HUES6 (cell line): ENCODE measurements at regions not wholly inside any gene's neighbourhood (a gene's known extent, or its start where the extent isn't known, plus 50 kb on each side); places are given as distances from the start of the nearest gene placed in this dataset.

Experiments used
- H3K27ac ChIP-seq: 2 replicates; pipeline ENCODE4 v1.7.0; 2013; ENCODE audit warnings: low read depth, mild to moderate bottlenecking, low read length, inconsistent platforms
- H3K27me3 ChIP-seq: 2 replicates; pipeline ENCODE4 v1.6.1; 2013; ENCODE audit warnings: low read length; ENCODE audit not compliant: control insufficient read depth, insufficient read depth
- H3K36me3 ChIP-seq: 2 replicates; pipeline ENCODE4 v1.6.1; 2013; ENCODE audit warnings: low read length; ENCODE audit not compliant: control insufficient read depth, insufficient read depth
- H3K4me1 ChIP-seq: 2 replicates; pipeline ENCODE4 v1.6.1; 2013; ENCODE audit warnings: low read length; ENCODE audit not compliant: control insufficient read depth, insufficient read depth
- H3K4me3 ChIP-seq: 2 replicates; pipeline ENCODE4 v1.5.1; 2013; ENCODE audit warnings: low read depth, low read length
- H3K9ac ChIP-seq: one replicate; pipeline ENCODE4 v1.6.1; 2013; ENCODE audit warnings: mild to moderate bottlenecking, low read length
- H3K9me3 ChIP-seq: 2 replicates; pipeline ENCODE4 v1.6.1; 2013; ENCODE audit warnings: low read depth, low read length; ENCODE audit not compliant: control insufficient read depth, insufficient read depth

DNA sequence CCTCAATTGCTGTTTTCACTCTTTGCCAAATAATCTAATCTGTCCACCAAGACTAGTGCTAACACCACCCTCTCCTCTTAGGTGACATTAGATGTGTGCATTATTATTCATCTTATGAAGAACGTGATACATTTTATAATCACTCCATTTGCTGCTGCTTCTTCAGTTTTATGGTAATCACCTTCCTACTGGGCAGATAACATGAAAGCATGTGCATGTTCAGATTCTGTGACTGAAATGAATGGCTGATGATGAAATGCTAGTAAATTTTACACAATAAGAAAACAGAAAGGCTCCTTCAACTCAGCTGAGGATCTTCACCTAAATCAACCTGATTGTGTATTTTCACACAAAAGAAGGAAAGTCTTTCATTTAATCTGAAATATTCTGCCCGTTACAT is 577.6 kb downstream of the CSNK1G3 start:
- Histone ChIP-seq H3K27ac (no peak overlapping the region), H3K27me3 (no peaks in the 10 kb centered on the region), H3K4me3 (no peak overlapping the region), H3K4me1 (peaks cover 18% of the 10 kb centered on the region), H3K9me3 (no peaks in the 10 kb centered on the region), H3K36me3 (no peaks in the 10 kb centered on the region), H3K9ac (no peak overlapping the region)

DNA sequence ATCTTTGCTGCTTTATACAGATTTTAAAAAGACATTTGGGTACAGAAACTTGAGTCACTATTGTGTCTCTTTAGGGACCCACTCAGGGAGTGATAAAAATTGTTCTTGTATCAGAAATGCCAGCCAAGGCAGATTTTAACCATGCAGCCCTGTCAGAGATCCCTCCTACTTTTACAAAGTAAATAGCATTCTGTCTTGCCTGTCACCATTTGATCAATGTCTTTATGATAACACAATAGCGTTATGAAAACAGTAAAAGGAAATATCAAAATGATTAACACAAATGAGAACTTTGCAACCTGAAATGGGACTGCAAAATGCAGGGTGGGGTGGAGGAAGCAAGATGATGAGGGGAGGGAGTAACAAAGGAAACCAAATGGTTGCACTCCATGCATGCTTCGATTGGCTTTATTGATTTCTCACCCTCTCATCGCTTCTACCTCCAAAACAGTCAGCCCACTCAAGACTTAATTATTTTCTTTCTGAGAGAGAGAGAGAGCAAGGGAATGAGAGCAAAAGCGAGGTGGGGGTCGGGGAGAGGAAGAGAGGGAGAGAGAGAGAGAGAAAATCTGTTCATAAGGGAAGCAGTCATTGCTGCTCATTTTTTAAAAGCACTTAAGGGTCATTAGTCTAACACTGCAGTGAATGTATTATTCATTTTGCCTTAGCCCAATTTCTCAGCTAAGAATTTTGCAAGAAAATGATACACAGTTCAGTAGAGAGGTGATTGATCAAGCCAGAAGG is 576.5 kb downstream of the CSNK1G3 start:
- Histone ChIP-seq H3K9me3 (no peaks in the 10 kb centered on the region), H3K9ac (no peak overlapping the region), H3K4me1 (peaks cover 18% of the 10 kb centered on the region)

DNA sequence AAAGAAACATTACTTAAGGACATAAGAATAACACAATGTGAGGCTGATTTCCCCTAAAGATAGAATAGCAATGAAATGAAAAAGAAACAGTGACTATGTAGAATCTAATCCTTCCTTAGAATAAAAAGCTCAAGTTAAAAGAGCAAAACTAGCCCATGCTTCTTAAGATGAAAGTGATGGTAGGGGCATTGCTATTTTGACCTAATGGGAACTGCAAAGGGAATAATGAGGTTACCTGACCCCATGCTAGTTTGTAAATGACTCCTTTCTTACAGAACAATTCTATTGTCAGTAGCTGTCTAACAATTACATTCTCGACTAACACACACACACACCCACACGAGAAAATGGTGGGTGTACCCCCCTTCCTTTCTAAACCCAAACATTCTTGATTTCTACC is 575.8 kb downstream of the CSNK1G3 start:
- no peaks in the 10 kb centered on the region for H3K27me3 ChIP-seq
- H3K27ac ChIP-seq = no peak overlapping the region; the same call in 1 of the 2 replicates
- H3K4me3 ChIP-seq = no peak overlapping the region
- no peaks in the 10 kb centered on the region for H3K36me3 ChIP-seq
- no peak overlapping the region for H3K9ac ChIP-seq
- H3K4me1 ChIP-seq = peaks cover 18% of the 10 kb centered on the region
- no peaks in the 10 kb centered on the region for H3K9me3 ChIP-seq

More for the DNA sequence above, 576.5 kb downstream of the CSNK1G3 start:
- Histone ChIP-seq H3K4me3 (no peak overlapping the region), H3K27me3 (no peaks in the 10 kb centered on the region), H3K27ac (no peak overlapping the region), H3K36me3 (no peaks in the 10 kb centered on the region)

DNA sequence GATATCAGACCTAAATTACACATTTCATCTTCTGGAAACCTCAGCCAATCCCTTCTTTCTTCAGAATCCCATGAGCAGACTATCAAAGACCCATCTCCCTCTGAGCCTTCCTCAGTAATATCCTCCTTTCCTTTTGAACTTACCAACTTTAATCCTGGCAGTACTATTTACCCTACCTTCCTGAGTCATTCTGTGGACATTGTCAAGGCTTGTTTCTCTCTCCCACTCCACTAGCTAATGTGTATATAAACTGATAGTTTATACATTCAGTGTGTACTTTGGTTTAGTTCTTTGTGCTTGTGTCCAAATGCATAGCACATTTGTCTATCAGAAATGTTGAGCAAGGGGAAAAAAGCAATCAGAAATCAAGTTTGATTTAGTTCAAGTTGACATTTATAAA is 568.3 kb downstream of the CSNK1G3 start:
- H3K9me3 ChIP-seq = 0 out of 2 replicates have a peak, but pooled peaks cover 2% of the 10 kb centered on the region

DNA sequence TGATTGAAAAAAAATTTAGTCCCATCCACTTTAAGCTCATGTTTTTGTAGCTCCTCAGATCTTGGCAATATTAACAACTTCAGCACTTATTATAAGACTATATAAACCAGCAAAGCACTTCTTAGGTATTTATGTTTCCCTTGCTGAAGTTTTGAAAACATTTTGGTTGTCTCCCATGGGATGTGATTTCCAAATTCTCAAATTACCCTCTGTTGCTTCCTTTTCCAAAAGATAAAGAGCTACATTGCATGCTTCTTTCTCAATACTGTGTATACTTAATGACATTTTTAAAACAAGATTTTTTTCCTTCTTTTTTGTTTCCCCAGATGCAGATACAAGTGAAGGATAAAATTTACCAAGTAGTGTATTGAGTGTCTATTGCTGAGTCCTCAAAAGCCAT is 567.1 kb downstream of the CSNK1G3 start:
- Histone ChIP-seq H3K4me3 (no peak overlapping the region), H3K4me1 (no peaks in the 10 kb centered on the region), H3K9me3 (0 out of 2 replicates have a peak, but pooled peaks cover 2% of the 10 kb centered on the region), H3K27ac (no peak overlapping the region), H3K9ac (no peak overlapping the region), H3K36me3 (no peaks in the 10 kb centered on the region), H3K27me3 (no peaks in the 10 kb centered on the region)

More for the DNA sequence above, 568.3 kb downstream of the CSNK1G3 start:
- H3K4me1 ChIP-seq = no peaks in the 10 kb centered on the region
- H3K9ac ChIP-seq = no peak overlapping the region
- H3K4me3 ChIP-seq = no peak overlapping the region
- H3K36me3 ChIP-seq = no peaks in the 10 kb centered on the region
- H3K27me3 ChIP-seq = no peaks in the 10 kb centered on the region
- H3K27ac ChIP-seq = no peak overlapping the region

DNA sequence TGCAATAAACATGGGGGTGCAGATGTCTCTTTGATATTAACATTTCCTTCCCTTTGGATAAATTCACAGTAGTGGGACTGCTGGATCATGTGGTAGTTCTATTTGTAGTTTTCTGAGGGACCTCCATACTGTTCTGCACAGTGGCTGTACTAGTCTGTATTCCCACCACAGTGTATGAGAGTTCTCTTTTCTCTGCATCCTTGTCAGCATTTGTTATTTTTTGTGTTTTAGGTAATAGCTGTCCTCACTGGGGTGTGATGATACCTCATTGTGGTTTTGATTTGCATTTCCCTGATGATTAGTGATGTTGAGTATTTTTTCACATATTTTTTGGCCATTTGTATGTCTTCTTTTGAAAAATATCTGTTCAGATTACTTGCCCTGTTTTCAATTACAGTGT is 562.5 kb downstream of the CSNK1G3 start:
- H3K4me3 ChIP-seq = no peak overlapping the region
- 0 out of 2 replicates have a peak, but pooled peaks cover 2% of the 10 kb centered on the region for H3K9me3 ChIP-seq
- no peaks in the 10 kb centered on the region for H3K27me3 ChIP-seq
- no peak overlapping the region for H3K27ac ChIP-seq
- no peaks in the 10 kb centered on the region for H3K36me3 ChIP-seq
- H3K9ac ChIP-seq = no peak overlapping the region
- no peaks in the 10 kb centered on the region for H3K4me1 ChIP-seq

DNA sequence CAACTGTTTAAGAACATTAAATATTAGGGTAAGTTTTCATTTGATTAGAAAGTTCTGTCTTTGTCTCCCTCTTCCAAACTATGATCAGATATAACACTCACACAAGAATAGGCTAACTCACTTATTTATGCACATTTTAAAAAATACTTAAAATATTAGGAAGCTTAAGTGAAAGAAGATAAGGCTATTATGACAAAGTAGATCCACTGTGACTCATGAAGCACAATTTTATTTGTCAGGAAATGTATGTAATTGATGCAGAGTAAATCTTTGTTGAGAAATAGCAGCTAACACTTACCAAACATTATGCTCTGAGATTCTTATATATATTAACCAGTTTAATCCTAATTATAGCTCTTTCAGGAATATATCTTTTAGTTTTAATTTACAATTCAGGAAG is 560.6 kb downstream of the CSNK1G3 start:
- H3K27ac ChIP-seq = no peak overlapping the region
- no peaks in the 10 kb centered on the region for H3K4me1 ChIP-seq
- no peak overlapping the region for H3K9ac ChIP-seq
- no peaks in the 10 kb centered on the region for H3K9me3 ChIP-seq
- H3K27me3 ChIP-seq = no peaks in the 10 kb centered on the region
- no peak overlapping the region for H3K4me3 ChIP-seq
- H3K36me3 ChIP-seq = no peaks in the 10 kb centered on the region

DNA sequence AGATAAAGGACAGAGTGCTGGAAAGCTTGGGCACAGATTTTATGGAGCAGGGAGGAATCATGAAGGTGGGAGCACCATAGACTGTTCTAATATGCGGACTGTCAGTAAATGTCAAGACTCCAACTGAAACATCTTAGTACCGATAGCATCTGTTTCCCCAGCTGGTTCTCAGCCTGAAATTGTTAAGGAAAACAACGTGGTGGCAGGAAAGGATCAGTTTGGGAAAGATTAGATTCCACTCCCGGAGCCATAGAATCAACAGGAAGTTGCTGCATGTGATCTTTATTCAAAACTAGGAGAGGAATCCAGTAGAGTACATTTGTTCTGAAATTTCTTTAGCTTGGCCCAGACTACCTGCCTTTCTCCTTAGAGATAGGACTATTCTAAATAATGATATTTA is 559.1 kb downstream of the CSNK1G3 start:
- Histone ChIP-seq H3K4me3 (no peak overlapping the region), H3K27me3 (no peaks in the 10 kb centered on the region), H3K27ac (no peak overlapping the region), H3K9me3 (no peaks in the 10 kb centered on the region), H3K9ac (no peak overlapping the region), H3K4me1 (no peaks in the 10 kb centered on the region), H3K36me3 (no peaks in the 10 kb centered on the region)

DNA sequence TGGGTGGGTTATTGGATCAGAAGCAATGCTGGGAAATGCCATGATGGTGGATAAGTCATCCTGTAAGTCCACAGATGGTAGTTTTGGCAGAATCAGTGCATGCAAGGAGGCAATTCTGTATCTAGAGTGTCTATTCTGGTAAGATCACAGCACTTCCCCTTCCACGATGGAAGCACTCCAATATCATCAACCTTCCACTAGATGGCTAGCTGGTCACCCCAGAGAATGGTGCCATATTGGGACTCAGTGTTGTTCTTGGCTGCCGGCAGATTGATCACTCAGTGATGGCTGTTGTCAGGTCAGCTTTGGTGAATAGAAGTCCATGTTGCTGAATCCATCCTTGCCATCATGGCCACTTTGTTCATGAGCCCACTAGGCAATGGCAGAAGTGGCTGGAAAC is 553.5 kb downstream of the CSNK1G3 start:
- no peak overlapping the region for H3K27ac ChIP-seq
- H3K9ac ChIP-seq = no peak overlapping the region
- no peaks in the 10 kb centered on the region for H3K36me3 ChIP-seq
- H3K9me3 ChIP-seq = peaks cover 6% of the 10 kb centered on the region
- H3K27me3 ChIP-seq = no peaks in the 10 kb centered on the region
- no peaks in the 10 kb centered on the region for H3K4me1 ChIP-seq
- H3K4me3 ChIP-seq = no peak overlapping the region

DNA sequence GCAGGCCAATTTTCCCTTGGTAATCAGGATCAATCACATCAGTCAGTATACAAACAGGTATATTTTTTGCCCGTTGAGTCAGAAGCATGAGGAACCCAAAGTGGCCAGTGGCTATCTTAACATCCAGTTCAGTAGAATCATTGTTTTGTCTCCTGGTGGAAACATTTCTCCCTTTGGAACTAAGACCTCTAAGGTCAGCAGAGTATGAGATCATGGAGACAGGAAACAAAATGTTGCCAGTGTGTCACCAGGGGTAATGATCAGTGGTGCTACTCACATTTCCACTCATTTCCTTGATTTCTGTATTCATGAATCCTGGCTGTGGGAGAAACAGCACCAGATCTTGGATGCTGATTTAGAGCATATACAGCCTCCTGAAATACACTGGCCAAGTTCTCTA is 553.0 kb downstream of the CSNK1G3 start:
- H3K27ac ChIP-seq = no peak overlapping the region
- no peaks in the 10 kb centered on the region for H3K36me3 ChIP-seq
- no peaks in the 10 kb centered on the region for H3K27me3 ChIP-seq
- no peak overlapping the region for H3K9ac ChIP-seq
- H3K4me1 ChIP-seq = no peaks in the 10 kb centered on the region
- peaks cover 6% of the 10 kb centered on the region for H3K9me3 ChIP-seq
- no peak overlapping the region for H3K4me3 ChIP-seq

DNA sequence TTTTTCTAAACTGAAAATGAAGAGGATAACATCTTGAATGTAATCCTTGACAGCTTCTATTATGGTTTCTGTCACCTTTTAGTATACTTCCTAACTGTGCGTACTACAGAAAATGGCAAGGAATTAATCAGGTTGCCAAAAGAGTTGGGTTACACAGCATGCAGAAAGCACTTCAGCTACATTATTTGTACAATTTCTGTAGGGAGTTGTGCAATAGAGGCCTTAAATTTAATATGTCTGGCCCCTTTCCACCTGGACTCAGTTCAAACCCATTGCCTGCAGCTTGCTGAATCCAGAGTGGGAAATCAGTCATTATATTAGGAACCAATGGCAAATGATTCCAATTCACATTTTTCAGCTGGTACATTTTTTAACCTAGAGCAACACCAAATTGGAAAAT is 549.7 kb downstream of the CSNK1G3 start:
- Histone ChIP-seq H3K27me3 (no peaks in the 10 kb centered on the region), H3K4me3 (no peak overlapping the region), H3K9ac (no peak overlapping the region), H3K36me3 (no peaks in the 10 kb centered on the region), H3K4me1 (no peaks in the 10 kb centered on the region), H3K27ac (no peak overlapping the region), H3K9me3 (peaks cover 6% of the 10 kb centered on the region)
